Inferior parietal cortex (tissue), 1 donor: ENCODE measurements at regions not wholly inside any gene's neighbourhood (a gene's known extent, or its start where the extent isn't known, plus 50 kb on each side); places are given as distances from the start of the nearest gene placed in this dataset.
"Not testable (repeated sequence)": the region's sequence is repeated elsewhere in the genome, so short reads cannot be mapped to it uniquely, and the experiment has no call there.

Source experiments
- DNase-seq: peaks from one replicate; pipeline ENCODE4 v3.0.0-alpha.2; 2016; ENCODE audit errors: extremely low spot score

DNA sequence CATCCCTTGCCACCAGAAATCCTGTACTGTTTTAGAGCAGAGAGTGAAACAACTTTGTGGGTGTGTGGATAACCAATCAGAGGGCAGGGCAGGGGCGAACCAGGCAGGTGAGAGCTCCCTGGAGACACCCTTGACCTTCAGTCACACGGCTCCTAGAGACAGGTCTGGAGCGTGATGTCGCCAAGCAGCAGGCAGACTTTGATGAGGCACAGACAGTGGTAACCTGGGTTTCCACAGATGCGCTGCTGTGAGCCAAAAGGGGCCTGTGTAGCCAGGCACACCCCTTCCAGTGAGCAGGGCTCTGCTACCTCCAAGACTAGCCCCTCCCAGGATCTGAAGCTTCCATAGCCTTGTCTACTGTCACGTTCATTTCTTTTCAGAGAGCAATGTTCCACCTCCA is 317.8 kb upstream of the ADCY2 start:
- DNase-seq: no peak

DNA sequence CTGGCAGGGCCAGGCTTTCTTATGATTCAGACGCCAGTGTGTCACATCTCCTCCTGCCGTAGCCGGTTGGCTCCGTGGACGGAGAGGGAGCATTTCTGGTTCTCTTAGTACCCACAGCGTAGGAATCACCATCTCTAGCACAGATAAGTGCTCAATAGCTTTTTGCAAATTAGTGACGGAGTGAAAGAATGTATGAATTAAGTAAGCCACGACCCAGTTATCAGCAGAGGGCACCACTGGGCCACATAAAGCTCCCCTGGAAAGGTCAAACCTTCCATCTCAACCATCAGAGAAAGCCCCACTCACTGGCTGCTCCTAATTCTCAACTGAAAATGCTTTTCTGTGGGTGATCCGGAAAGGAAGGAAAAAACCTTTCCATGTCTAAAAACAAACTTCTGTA is 317.0 kb upstream of the ADCY2 start:
- peak; percentile 17 for DNase-seq

DNA sequence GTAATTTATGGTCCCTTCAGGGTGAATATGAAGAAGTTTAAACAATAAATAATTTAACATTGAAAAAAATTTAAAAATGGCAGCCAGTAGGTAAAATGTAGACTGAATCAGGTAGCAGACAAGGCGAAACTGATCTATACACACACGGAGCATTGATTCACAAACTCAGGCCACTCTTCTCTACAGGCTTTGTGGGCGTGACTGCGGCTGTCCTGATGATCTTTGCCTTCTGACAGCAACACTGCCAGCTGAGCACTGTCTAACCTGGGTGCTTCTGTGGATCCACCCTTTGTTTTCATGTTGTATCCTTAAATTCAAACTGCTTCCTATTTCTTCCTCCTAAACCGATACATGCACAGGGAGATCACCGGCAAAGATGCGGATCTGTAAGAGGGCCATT is 315.4 kb upstream of the ADCY2 start:
- DNase-seq: no peak

DNA sequence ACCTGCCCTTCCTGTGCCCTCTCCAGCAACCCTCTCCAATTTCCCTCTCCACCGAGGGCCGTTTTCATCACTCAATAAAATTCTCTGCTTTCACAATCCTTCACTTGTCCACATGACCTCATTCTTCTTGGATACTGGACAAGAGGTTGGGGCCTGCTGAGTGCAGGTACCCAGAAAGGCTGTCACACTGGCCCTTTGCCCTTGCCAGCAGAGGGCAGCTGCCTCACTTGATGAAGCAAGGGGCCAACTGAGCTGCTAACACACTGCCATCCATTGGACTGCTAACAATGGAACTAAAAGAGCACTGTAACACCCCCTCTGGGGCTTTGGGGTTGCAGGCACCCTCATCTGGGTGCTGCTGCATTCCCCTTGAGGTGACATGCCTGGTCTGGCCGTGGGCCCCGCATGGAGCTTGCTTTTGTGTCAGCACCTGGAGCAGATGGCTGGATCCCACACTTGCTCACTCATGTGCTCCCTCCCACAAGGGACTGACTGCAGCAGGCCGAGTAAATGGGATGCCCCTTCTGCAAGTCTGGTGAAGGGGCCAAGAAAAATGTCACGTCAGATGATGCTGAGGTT is 308.1 kb upstream of the ADCY2 start:
- no peak for DNase-seq

DNA sequence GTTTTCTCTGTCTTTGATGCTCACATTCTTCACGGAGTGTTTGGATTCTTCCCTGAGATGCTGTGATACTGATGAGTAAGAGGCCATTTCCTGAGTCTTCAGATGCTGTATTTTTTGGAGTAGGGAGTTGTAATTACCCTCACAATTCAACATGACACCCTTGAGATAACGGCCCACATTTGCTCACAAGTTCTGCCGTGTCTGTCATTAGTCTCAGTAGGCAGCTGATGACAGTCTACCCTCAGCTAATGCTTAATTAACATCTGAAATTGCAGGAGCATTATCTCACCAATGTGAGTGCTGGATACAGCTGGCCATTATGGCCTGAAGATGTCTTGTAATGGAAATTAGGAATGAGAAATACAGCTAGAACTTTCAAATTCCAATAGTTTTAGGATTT is 307.1 kb upstream of the ADCY2 start:
- DNase-seq: no peak

DNA sequence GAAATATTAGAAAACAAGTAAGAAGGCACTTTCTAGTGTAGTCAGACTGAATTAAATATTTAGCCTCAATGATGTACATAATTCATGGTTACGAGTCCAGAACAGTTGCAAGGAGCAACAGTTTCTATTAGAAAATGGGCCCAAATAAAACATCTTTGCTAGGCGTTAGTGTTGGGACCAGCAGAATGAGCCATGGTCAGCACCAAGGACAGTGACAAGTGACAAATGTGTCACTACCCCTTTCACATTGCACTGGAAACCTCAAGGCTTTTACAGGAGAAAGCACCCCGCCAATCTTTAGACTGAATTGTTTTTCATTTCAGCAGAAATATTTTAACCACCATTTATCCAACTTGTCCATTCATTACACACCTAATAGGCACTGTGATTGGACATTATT is 301.3 kb upstream of the ADCY2 start:
- DNase-seq: no peak

DNA sequence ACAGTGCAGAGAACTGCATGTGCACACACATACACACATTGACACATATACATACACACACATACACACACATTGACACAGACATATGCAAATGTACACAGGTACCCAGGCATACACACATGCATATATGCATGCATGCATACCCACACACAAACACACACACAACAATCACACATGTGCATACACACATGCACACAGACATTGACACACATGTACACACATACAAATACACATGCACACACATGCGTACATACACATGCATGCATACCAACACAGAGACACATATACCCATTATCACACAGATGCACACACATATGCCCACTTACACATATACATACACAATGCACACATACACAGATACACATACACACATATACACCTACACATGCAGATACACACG is 299.6 kb upstream of the ADCY2 start:
- DNase-seq: no peak

DNA sequence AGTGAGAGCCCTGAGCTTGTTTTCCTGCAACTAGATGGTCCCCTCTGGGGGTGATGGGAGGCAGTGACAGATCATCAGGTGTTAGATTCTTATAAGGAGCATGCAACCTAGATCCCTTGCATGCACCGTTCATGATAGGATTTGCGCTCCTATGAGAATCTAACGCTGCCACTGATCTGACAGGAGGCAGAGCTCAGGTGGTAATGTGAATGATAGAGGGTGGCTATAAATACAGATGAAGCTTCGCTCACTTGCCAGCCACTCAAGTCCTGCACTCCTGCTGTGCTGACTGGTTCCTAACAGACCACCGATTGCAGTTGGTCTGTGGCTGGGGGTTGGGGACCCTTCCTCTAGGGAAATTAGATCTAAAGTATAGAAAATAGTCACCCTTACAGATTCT is 290.6 kb upstream of the ADCY2 start:
- DNase-seq: no peak

DNA sequence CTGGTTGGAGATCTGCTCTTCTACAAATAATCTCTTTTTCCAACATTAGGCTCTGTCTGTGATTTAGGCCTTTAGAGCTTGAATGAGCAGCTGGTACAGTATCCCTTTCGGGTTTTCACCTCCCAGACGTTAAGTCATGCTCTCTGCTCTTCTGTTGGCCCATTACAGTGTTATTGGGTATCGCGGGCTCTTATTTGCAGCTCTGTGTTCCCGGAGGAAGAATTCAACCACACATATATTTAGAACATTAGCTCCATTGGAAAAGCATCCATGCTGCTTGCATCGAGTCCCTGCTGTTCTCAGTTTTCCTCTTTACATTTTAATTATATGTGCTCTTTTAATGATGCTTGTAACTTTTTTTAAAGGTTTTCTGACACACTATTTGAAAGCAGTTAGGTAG is 278.0 kb upstream of the ADCY2 start:
- DNase-seq: no peak

DNA sequence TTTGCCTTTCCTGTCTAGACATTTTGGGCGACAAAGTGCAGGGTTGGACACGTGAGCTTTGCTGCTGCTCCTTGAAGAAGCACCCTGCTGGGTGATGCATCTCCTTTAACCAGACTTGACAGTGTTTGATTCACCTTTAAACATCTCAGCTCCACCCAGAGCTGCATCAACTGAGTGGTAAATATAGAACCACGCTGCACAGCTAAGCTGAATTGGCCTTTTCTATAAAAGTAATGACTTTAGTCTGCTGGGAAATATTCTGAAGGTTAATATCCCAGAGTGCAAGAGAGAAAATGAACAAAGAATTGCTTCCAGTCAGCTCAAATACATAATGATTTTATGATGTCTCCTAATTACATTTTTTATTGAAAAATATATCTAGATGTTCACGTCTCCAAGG is 264.3 kb upstream of the ADCY2 start:
- no peak for DNase-seq

DNA sequence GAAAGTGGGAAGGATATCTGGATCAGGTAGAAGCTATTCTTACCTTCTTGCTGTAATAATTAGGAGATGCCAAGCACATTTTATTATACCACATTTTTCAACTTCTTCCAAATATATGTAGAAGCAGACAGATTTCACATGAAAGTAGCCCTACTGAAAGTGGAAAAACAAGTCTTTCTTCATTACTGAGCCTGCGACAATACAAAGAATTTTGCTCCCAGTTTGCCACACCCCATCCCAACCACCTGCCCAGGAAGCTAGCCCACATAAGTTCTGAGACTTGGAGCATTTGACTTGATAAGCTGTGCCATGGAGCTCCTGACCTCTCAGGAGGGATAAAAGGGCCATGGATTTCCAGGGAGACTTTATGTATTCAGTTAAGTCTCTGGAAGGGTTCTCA is 249.1 kb upstream of the ADCY2 start:
- DNase-seq: no peak

DNA sequence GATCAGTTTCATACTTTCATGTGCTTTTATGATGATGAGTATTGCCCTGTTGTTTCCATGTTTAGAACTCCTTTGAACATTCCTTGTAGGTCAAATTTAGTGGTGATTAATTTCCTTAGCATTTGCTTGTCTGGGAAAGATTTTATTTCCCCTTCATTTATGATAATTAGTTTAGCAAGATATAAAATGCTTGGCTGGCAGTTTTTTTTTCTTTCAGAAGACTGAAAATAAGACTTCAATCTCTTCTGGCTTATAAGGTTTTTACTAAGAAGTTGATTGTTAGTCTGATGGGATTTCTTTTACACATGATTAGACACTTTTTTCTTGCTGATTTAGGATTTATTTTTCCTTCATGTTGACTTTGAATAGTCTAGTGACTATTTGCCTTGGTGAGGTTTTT is 238.9 kb upstream of the ADCY2 start:
- no peak for DNase-seq

DNA sequence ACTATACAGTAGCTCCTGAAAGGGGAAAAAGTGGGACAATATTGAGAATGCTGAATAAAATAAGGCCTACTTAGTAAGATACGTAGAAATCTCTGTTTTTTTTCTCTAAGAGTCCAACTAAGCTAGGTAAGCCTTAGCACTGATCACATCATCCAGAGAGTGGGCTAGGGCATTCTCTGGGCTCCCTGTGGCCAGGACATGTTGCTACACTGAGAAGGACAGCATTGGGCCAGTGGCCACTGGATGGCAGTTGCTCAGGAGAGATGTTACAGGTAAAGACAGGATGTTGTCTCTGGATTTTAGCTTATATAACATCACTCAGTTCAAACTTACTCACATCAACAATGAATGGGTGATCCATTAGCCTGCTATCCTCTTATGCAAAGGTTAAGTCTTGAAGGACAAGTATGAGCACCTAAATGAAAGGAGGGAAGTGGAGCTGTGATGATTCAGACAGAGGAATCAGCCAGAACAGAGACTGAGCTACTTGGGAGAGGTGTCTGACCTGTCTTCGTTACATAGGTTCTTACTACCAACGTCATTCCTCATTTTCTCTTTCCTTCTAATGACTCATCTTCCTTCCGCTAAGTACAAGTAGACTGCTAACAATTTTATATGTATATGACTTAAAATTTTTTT is 226.6 kb upstream of the ADCY2 start:
- no peak for DNase-seq

DNA sequence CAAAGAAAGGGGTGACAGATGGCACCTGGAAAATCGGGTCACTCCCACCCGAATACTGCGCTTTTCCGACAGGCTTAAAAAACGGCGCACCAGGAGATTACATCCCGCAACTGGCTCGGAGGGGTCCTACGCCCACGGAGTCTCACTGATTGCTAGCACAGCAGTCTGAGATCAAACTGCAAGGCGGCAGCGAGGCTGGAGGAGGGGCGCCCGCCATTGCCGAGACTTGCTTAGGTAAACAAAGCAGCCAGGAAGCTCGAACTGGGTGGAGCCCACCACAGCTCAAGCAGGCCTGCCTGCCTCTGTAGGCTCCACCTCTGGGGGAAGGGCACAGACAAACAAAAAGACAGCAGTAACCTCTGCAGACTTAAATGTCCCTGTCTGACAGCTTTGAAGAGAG is 225.2 kb upstream of the ADCY2 start:
- DNase-seq: not testable (repeated sequence)

DNA sequence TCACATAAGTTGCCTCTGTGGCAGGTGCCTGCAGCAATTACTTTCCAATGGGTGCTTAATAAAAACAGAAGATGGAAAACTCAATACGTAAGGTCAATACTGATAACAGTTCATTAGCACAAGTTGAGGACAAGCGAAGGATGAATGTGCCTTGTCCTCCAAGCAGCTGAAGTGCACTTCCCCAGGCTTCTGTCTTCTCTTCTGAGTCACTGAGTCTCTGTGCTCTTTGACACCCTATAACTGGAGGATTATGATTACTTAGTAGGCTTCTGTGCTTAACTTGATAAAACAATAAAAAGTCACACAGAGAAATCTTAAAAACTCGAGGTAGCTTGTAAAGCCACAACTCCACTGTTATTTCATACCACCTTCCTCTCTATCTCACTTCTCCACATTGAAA is 216.6 kb upstream of the ADCY2 start:
- DNase-seq: no peak

DNA sequence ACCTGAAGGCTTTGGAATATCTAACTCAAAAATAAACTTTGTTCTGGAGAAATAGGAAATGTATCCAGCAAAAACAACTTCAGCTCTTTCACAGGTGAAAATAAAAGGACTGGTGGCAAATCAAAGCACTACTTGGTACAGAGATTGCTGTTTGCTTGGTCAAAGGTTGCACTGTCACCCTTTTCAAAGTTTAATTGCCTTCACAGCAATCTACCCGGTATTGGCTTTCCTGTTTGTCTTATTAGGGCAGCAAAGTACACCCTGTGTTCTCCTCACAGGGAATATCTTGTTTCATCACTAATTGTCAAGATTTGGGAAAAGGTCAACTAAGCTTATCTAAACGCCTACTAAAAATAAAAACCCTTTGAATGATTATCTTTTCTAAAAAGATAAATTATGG is 214.1 kb upstream of the ADCY2 start:
- DNase-seq: no peak

DNA sequence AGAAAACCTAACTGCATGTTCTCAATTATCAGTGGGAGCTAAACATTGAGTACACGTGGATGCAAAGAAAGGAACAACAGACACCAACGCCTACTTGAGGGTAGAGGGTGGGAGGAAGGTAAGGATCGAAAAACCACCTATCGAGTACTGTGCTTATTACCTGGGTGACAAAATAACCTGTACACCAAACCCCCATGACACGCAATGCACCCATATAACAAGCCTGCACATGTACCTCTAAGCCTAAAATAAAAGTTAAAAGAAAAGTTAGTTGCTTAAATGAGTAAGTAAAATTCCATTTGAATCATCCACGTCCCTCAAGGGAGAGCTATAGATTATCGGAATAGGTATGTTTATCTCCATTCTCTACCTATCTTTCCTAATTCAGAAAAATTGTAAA is 210.2 kb upstream of the ADCY2 start:
- DNase-seq: no peak

DNA sequence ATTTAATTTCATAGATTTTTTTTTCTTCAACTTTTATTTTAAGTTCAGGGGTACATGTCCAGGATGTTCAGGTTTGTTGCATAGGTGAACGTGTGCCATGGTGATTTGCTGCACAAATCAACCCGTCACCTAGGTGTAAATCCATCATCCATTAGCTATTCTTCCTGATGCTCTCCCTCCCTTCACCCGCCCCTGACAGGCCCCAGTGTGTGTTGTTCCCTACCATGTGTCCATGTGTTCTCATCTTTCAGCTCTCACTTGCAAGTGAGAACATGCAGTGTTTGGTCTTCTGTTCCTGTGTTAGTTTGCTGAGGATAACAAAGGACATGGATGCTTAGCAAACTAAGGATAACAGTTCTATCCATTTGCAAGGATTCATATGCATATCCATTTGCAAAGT is 209.1 kb upstream of the ADCY2 start:
- no peak for DNase-seq

DNA sequence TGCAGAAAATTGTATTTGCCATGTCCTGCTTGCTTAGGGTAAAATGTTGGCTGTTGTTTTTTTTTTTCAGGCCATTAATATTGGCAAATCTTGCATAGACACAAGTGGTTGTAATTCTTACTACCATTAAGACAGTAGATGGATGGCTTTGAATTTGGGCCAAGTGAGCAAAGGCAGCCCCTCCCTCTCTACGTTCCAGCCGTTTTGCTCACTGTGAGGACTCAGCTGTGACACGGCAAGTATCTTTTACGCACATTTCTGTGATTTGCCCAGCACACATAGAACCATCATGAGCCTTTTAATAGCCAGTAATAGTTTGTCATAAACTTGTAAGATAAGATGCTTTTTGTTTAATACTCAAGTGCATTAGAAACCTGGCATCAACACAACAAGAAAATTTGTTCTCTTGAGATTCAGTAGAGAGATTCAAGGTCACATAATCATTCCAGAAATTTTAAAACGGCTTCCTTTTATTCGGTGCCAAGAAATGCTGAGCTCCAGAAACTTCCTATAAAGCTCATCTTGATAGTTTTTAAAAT is 205.2 kb upstream of the ADCY2 start:
- DNase-seq: no peak

DNA sequence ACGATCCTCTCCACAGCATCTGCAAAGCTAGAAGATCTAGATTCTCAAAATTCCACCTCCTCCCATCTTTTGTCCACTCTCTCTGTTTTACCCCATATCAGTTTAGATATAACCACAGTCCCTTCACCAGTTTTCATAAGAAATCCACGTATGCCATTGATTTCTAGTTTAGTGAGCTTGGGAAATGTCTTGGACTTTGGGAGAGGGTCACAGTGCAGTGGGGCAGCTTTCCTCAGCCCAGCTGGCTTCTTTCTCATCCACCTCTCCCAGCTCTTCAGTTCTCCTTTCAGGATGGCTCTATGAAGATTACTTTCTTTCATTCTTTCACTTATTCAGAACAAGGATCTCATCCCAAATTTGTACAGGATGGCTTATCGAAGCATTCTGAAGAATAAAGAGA is 203.9 kb upstream of the ADCY2 start:
- no peak for DNase-seq

DNA sequence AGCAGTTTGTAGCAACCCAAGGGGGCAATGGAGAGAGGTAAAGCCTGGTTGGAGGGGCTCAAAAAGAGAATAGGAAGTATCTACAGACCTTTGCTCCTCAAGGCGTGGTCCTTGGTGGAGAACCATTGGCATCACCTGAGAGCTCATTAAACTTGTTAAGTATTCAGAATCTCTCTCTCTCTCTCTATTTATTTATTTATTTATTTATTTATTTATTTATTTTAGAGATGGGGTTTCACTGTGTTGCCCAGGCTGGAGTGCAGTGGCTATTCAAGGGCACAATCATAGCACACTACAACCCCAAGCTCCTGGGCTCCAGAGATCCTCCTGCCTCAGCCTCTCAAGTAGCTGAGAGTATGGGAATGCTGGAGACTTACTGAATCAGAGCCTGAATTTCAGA is 193.1 kb upstream of the ADCY2 start:
- DNase-seq: no peak

DNA sequence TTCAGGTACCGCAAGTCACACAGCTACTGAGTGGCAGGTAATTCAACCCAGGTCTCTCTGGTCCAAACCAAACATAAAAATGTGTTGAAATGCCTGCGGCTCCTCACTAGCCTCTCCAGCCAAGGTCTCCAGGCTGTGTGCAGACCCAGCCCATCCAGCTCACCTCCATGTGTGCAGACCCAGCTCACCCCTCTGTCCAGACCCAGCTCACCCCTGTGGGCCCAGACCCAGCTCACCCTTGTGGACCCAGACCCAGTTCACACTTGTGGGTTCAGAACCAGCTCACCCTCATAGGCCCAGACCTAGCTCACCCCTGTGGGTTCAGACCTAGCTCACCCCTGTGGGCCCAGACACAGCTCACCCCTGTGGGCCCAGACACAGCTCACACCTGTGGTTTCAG is 188.0 kb upstream of the ADCY2 start:
- no peak for DNase-seq

DNA sequence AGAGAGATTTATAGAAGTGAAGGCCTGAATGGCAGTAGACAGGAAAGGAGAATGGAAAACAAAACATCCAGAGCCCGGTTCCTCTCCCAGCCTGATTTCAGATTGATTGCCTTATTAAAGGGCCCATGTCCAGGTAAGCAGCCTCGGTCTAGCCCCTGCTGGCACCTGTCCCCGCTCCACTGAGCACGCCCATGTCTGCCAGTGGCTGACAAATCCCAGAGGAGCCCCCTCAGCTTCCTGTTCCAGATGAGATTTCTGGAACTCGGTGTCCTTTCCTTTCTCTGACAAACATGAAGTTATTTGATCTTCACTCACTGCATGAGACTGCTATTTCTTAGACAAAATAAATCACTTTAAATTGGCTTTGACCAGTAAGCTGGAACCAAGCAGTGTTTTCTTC is 187.0 kb upstream of the ADCY2 start:
- no peak for DNase-seq

DNA sequence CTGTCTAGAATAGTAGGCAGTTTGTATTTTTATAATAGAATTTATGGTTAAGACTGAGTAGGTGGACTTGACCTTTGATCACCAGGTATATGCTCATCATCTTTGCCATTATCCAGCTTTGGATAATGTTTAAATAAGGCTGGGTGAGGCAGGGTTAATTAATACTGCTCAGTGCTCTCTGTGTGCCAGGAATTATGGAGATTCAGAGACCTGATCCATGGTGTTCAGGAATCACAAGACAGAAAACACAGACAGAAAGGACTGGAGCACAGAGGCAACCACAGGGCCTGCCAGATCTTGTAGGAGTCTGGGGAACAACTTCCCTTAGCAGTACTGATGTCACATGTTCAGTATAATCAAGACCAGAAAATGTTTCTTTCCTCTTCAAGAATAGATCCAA is 186.3 kb upstream of the ADCY2 start:
- no peak for DNase-seq
